HFF-Myc (cell line): ENCODE measurements at regions not wholly inside any gene's neighbourhood (a gene's known extent, or its start where the extent isn't known, plus 50 kb on each side); places are given as distances from the start of the nearest gene placed in this dataset.

ENCODE experiments used
- DNase-seq: peaks from one replicate; pipeline ENCODE4 v3.0.0-alpha.2; 2011; ENCODE audit warnings: low read depth; ENCODE audit errors: extremely low read depth
- H3K4me3 ChIP-seq: replicated peaks from 2 replicates; pipeline ENCODE4 v1.5.1; 2011; ENCODE audit warnings: low read depth, mild to moderate bottlenecking, control low read depth, low read length
- TF ChIP-seq, protein P1 (sequence below): IDR thresholded peaks from 2 replicates; pipeline ENCODE4 v1.5.1; 2012; ENCODE audit warnings: mild to moderate bottlenecking, low read depth, low read length, control low read depth; ENCODE audit errors: missing control alignments

DNA sequence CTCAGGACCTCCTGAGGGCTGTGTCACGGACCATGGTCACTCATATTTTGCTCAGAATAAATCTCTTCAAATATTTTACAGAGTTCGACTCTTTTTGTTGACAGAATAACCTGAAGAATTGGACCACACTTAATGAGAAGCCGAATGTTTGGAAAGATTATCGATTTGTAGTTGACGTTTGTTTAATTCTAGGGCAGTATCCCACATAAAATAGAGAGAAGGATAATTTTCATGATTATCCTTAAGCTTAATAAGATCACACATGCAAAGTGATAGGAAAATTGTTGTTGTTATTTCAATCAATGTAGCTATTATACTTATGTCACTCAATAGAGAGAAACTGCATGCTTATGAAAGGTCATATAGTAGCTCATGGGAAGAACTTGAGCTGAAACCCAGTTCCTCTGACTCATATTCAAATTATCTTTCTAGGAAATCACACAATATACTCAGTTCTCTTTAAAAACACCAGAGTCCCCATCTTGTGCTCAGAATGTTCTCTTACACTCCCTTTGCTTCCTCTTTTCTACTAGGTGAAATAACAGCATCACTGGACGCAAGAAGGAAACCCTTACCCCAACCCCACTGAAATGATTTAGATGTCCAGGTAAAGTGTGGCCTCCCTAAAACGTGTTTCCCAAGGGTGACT lies 982.1 kb downstream of the TSN start:
- no peak overlapping the region for H3K4me3 ChIP-seq
- DNase-seq = no peak
- TF ChIP-seq, protein P1, sequence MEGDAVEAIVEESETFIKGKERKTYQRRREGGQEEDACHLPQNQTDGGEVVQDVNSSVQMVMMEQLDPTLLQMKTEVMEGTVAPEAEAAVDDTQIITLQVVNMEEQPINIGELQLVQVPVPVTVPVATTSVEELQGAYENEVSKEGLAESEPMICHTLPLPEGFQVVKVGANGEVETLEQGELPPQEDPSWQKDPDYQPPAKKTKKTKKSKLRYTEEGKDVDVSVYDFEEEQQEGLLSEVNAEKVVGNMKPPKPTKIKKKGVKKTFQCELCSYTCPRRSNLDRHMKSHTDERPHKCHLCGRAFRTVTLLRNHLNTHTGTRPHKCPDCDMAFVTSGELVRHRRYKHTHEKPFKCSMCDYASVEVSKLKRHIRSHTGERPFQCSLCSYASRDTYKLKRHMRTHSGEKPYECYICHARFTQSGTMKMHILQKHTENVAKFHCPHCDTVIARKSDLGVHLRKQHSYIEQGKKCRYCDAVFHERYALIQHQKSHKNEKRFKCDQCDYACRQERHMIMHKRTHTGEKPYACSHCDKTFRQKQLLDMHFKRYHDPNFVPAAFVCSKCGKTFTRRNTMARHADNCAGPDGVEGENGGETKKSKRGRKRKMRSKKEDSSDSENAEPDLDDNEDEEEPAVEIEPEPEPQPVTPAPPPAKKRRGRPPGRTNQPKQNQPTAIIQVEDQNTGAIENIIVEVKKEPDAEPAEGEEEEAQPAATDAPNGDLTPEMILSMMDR = no peak

- TF ChIP-seq, protein P1 = no peak
- H3K4me3 ChIP-seq = no peak overlapping the region
- DNase-seq = no peak
Measured at GRCh38 chr2:122739732-122740593, 984.5 kb downstream of the TSN start.

DNA sequence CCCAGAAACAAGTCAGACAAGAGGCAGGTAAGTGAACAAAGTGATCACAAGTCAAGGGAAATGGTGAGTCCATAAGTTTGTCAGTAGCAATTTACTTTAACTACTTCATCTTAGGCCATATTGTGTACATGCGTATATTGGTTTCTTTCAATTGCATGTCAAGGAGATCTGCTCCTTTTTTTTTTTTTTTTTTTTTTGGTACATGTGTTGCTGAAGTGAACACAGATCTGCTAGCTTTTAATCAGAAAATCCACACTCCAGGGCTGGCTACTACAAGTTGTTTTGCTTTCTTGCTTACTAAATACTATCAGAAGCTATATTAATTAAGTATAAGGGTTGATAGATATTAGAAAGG lies 985.1 kb downstream of the TSN start:
- H3K4me3 ChIP-seq = no peak overlapping the region
- DNase-seq = no peak
- TF ChIP-seq, protein P1 = no peak

DNA sequence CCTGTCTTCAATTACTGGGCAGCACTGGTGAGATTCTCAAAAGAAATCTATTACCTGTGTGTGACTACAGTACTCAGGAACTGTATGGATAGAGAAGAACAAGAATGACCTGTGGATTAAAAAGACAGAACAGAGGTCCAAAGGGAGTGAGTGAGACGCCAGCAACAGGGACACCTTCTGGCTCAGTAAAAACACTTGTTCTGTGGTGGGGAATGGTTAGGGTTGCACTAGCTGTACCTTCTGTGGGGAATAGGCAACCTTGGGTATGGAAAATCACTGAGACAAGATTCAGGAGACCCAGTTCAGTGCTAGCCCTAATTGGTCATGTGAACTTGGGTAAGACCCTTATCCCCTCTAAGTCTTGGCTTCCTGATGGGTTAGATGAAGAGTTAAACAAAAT lies 986.0 kb downstream of the TSN start:
- TF ChIP-seq, protein P1 = no peak
- no peak overlapping the region for H3K4me3 ChIP-seq
- no peak for DNase-seq

DNA sequence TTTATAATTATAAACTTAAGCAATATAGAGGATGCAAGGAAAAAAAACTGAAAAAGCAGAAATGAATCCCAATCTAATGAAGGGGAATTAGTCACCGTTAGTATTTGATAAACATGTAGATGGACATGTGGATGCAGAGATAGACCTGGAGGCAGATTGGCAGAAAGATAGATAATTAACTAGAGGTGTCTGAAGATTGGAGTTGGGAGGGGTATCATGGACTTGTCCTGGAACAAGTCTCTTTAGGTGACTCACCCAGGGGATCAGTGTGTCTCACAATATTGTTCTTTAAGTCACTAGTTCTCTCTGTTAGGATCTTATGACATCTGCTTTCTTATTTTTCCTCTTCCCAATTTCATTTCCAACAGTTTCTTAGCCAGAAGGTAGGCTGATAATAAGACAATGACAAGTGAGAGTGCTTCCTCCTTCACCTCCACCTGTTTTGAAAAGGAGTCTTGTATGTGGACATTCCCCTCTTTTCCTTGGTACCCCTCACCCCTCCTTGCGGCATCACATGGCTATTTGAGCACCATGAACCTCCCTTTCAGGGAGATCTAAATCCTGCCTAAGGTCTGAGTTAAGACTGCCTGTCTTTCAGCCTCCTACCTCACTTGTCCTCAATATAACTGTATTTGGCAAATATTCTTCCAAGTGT lies 987.7 kb downstream of the TSN start:
- TF ChIP-seq, protein P1 = no peak
- no peak for DNase-seq

DNA sequence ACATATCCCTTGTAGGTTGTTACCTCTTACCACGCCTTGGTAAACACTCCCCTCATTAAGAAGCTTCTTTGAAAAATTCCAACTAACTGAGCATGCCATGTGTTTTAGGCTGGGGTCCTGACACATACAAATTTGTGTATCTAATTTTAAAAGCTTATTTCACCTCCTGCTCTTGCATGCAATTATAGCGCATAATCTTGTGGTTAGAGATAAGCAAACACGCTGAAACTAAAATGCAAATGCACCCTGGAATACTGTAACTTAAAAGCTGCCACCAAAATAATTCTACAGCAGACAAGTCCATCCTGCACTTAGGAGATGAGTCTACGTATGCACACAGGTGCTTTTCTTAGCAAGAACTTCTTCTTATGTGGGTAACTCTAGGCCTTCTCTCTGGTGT lies 990.2 kb downstream of the TSN start:
- DNase-seq = no peak
- H3K4me3 ChIP-seq = no peak overlapping the region
- TF ChIP-seq, protein P1 = no peak

More for the DNA sequence above, 987.7 kb downstream of the TSN start:
- no peak overlapping the region for H3K4me3 ChIP-seq
